ENCODE measurements at regions not wholly inside any gene's neighbourhood (a gene's known extent, or its start where the extent isn't known, plus 50 kb on each side); places are given as distances from the start of the nearest gene placed in this dataset.

DNA sequence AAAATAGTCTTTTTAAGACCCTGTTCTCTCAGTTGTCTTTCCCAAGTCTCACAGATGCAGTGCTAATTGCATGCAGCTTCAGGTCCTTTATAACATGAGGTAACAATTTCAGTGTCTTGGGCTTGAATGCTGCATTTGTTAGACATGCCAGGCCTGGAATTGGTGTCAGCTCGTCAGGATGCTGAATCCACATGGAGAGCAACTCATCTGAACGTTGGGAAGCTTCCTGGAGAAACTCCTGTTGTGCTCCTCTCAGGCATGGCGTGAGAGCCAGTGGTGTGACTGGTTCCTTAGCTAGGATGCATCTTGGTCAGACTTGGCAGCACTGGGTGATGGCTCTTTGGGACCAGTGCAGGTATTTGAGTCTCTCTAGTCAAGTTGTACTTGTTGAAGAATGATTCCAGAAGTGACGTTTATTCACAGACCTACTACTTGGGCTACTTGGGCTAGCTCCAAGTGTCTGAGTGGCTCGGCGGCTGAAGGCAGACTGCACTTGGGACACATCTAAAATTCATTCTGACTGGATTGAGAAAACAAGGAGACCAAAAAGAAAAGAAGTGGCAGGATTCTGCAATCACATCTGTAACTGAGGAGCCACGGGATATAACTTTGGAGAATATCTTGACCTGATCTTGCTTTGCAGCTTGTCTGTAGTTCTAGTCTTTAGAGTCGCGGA is 134.8 kb upstream of the ARHGAP5 start:
- no peak overlapping the region for H3K4me3 ChIP-seq
- peaks cover 81% of the 10 kb centered on the region for H3K4me1 ChIP-seq
- no peak overlapping the region for H3K4me2 ChIP-seq
- H3K9me3 ChIP-seq, result no peaks in the 10 kb centered on the region
- CTCF ChIA-PET, result interaction anchor here (1.0 to 1.8 kb wide), 2 partner anchors 132 to 313 kb away, joined by 4 read pairs; no protein-coding TSS in a partner anchor
- no peak for TF ChIP-seq CBX2 (IDR thresholded peaks at IDR 0.05; ENCODE audit: borderline replicate concordance, low read depth)
- no peak for TF ChIP-seq CEBPB (IDR thresholded peaks at IDR 0.05)
- TF ChIP-seq JUNB (IDR thresholded peaks at IDR 0.05), result no peak
- TF ChIP-seq USF2 (IDR thresholded peaks at IDR 0.05), result no peak
- no peak for TF ChIP-seq MYC (IDR thresholded peaks at IDR 0.05; ENCODE audit: borderline replicate concordance, low read length)
- TF ChIP-seq PBX3 (IDR thresholded peaks at IDR 0.05), result no peak
- TF ChIP-seq GATA3 (IDR thresholded peaks at IDR 0.05; ENCODE audit: borderline replicate concordance), result no peak
- no peak for TF ChIP-seq EP300 (IDR thresholded peaks at IDR 0.05)
- no peak for TF ChIP-seq ZC3H11A (IDR thresholded peaks at IDR 0.05)
- no peak for TF ChIP-seq ESRRA (IDR thresholded peaks at IDR 0.05; ENCODE audit: borderline replicate concordance, low read length)
- no peak for TF ChIP-seq FOSL2 (IDR thresholded peaks at IDR 0.05)
- TF ChIP-seq FOSL2 (CRISPR knock-in tag; IDR thresholded peaks at IDR 0.05), result no peak
- WGBS (ENCODE audit: missing lambda C conversion rate), result 77% methylated on average over 9 of the region's 9 CpGs
- DNase-seq (ENCODE audit: low read depth in 1 of 2, low spot score in 1 of 2) (no peak), ATAC-seq (no peak), FAIRE-seq (no peak)
- peak overlapping the region; percentile 89 to 93 for H3K27ac ChIP-seq
- POLR2A ChIA-PET, result interaction anchor here (0.6 to 1.6 kb wide), 2 partner anchors 11 to 134 kb away, joined by 6 to 7 read pairs; no protein-coding TSS in a partner anchor

DNA sequence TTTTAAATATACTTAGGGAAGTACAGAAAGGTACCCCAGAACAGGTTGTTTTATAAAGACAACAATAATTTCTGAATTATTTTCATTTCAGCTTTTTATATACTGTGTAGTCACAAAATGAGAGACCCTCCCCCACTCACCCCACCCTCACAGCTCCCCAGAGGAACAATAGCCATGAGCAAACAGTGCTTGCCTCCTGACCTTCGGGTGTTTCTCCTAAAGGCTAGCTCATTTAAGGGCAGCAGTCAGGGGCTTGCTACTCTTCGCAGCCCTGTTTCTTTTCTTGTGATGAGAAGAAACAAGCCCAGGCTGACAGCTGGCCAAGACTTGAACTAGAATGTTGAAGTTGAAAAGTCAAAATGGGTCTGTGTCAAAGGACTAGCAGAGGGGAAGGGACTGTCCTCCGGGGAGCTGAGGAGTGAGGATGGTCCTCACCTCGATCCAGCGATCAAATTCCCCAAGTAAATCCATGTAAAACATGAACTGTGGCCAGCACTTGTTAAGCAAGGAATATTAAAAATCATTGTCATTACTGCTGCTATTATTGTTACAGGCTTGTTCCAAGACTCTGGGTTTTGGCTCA is 133.8 kb upstream of the ARHGAP5 start:
- DNase-seq (ENCODE audit: low read depth in 1 of 2, low spot score in 1 of 2) (no peak), ATAC-seq (no peak), FAIRE-seq (no peak)
- Histone ChIP-seq H3K9me3 (no peaks in the 10 kb centered on the region), H3K27ac (peak overlapping the region; percentile 89 to 93), H3K4me2 (peak overlapping the region; percentile 72), H3K4me3 (no peak overlapping the region), H3K4me1 (peaks cover 82% of the 10 kb centered on the region)
- WGBS (ENCODE audit: missing lambda C conversion rate), result 65% methylated on average over 5 of the region's 5 CpGs
- TF ChIP-seq FOSB (CRISPR knock-in tag; IDR thresholded peaks at IDR 0.05) (no peak), SREBF2 (IDR thresholded peaks at IDR 0.05) (no peak), CBX8 (IDR thresholded peaks at IDR 0.05) (no peak), GATA3 (IDR thresholded peaks at IDR 0.05; ENCODE audit: borderline replicate concordance) (no peak), RARB (CRISPR knock-in tag; IDR thresholded peaks at IDR 0.05) (no peak), TP53 (CRISPR knock-in tag; IDR thresholded peaks at IDR 0.05) (no peak), POLR2A (IDR thresholded peaks at IDR 0.05; ENCODE audit: low read length) (no peak), EHMT2 (IDR thresholded peaks at IDR 0.05; ENCODE audit: low read depth) (no peak), JUNB (IDR thresholded peaks at IDR 0.05) (no peak), JUN (IDR thresholded peaks at IDR 0.05) (no peak), USF2 (IDR thresholded peaks at IDR 0.05) (no peak), BCL3 (IDR thresholded peaks at IDR 0.05) (no peak; the same call in 2 of the 3 replicates), RCOR1 (IDR thresholded peaks at IDR 0.05; ENCODE audit: low read depth, low read length) (no peak), HOXB13 (CRISPR knock-in tag; IDR thresholded peaks at IDR 0.05; ENCODE audit: low read depth) (no peak)
- TF ChIP-seq, protein P1, sequence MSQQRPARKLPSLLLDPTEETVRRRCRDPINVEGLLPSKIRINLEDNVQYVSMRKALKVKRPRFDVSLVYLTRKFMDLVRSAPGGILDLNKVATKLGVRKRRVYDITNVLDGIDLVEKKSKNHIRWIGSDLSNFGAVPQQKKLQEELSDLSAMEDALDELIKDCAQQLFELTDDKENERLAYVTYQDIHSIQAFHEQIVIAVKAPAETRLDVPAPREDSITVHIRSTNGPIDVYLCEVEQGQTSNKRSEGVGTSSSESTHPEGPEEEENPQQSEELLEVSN (IDR thresholded peaks at IDR 0.05; ENCODE audit: borderline replicate concordance, low read depth), result no peak
- CTCF ChIA-PET, result interaction anchor here (0.5 to 1.8 kb wide), 7 partner anchors 9 to 312 kb away, joined by 3 to 8 read pairs (median 4); no protein-coding TSS in a partner anchor
- POLR2A ChIA-PET, result interaction anchor here (1.6 kb wide), 1 partner anchor 133 kb away, joined by 6 read pairs; no protein-coding TSS in a partner anchor
